HK-2 (cell line): ENCODE measurements at regions not wholly inside any gene's neighbourhood (a gene's known extent, or its start where the extent isn't known, plus 50 kb on each side); places are given as distances from the start of the nearest gene placed in this dataset.

ENCODE experiments used
- DNase-seq: peaks from one replicate; pipeline ENCODE4 v3.0.0-alpha.2; 2018; ENCODE audit not compliant: unreplicated experiment

DNA sequence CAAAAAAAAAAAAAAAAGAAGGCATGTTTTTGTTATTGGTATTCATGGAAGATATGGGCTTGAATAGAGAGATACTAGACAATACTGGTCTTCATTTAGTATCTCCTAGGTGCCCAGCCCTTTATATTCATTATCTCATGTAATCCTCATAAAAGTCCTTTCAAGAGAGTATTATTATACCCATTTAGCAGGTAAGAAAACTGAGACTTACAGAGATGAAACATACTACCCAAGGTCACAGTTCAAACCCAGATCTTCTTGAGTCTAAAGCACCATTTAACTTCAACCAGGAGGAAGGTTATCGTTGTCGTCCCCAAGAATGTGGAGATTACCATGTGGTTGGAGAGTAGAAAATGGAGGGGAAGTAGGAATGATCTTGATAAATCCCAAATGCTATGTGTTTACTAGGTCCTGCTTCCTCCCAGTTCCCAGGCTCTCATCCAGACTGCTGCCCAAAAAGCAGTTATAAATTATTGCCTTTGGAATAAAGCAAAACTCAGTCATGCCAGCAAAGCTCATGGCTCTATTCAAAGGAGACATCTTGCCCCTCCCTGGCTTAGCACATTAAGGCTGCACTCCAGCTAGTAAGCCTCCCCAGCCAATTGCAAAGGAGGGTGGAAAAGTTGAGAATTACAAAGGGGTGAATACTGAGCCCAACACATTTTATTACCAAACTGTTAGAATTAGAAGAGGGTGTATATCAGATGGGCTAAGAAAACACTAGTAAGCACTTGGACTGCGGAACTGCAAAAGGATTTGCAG, 163.9 kb downstream of the PIK3R1 start:
- no peak for DNase-seq

DNA sequence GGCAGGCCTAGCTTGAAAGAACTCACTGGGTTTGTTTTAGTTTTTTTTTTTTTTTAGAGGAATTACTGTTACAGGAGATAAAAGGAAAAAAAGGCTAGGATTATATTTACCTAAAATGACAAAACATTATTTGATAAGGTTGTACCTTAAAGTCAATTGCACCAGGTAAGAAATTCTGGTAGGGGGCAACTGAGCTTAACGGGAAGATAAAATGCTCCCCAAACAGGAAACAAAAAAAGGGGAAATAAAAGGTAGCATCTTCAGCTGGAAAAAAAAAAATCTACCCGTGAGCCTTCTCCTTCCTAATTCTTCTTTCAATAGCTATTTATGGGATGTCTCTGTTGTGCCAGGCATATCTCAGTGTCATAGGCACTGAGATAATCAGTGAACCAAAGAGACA, 164.5 kb downstream of the PIK3R1 start:
- DNase-seq, result no peak

GRCh38 chr5:68381060-68381459, 165.5 kb downstream of the PIK3R1 start:
- no peak for DNase-seq

GRCh38 chr5:68381909-68382308, 166.4 kb downstream of the PIK3R1 start:
- DNase-seq, result no peak

DNA sequence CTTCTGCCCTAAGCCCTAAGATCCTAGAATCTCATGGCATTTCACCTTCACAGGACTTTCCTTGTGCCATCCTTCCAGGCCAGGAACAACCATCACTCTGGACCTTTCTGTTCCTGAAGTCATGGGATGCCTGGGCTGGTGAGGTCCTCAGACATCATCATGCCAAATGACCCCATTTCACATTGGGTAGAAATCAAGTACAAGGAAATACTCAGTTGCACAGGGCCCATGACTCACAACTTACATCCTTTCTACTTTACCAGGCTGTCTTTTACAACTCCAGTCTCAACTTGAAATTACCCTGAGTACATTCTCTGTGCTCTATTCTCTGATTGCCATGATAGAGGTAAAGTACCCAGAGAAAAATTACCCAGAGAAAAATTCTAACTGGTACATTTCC, 167.1 kb downstream of the PIK3R1 start:
- no peak for DNase-seq

DNA sequence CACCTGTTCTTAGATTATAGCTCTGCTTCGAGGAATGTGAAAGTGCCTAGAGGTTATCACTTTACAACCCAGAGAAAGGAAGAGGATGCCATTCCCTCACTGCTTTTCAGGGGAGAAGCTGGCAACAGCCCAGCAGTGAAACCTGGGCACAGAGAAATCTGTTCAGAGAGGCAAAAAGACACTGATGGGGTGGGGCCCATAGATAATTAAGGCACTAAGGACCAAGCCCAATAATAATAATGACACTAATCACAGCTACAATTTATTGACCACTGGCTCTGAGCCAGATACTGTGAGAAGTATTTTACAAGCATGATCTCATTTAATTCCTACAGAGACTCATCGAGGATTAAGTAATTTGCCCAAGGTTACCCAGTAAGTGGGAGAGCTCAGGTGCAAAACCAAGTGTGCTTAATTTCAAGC, 168.3 kb downstream of the PIK3R1 start:
- no peak for DNase-seq

GRCh38 chr5:68384936-68385594, 169.5 kb downstream of the PIK3R1 start:
- no peak for DNase-seq

- DNase-seq, result no peak
Measured at GRCh38 chr5:68385936-68386335, 170.4 kb downstream of the PIK3R1 start.

- no peak for DNase-seq
Measured at GRCh38 chr5:68387074-68387796, 171.7 kb downstream of the PIK3R1 start.

DNA sequence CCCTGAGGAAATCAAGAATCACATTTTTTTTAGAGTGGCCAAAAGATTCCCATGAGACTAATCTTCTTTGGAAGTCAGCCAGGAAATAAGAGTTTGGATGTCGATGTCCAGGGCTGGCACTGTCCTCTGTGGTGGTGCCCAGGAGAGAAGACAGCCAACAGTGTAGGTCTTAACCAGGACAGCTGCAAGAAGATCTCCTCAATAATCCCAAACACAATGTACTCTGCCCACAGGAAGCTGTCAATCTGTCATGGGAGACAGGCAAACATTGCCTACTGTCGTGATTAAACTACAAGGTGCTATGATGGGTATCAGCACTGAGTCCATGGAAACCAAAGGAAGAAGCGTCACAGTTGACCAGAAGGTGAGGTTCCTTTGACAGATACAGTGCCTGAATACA, 174.1 kb downstream of the PIK3R1 start:
- no peak for DNase-seq

- no peak for DNase-seq
Measured at GRCh38 chr5:68392617-68393016, 177.1 kb downstream of the PIK3R1 start.

GRCh38 chr5:68395302-68395701, 179.7 kb downstream of the PIK3R1 start:
- DNase-seq, result no peak

GRCh38 chr5:68395926-68396511, 180.5 kb downstream of the PIK3R1 start:
- DNase-seq, result peak; percentile 67

- peak; percentile 67 for DNase-seq
Measured at GRCh38 chr5:68396722-68397121, 181.2 kb downstream of the PIK3R1 start.

DNA sequence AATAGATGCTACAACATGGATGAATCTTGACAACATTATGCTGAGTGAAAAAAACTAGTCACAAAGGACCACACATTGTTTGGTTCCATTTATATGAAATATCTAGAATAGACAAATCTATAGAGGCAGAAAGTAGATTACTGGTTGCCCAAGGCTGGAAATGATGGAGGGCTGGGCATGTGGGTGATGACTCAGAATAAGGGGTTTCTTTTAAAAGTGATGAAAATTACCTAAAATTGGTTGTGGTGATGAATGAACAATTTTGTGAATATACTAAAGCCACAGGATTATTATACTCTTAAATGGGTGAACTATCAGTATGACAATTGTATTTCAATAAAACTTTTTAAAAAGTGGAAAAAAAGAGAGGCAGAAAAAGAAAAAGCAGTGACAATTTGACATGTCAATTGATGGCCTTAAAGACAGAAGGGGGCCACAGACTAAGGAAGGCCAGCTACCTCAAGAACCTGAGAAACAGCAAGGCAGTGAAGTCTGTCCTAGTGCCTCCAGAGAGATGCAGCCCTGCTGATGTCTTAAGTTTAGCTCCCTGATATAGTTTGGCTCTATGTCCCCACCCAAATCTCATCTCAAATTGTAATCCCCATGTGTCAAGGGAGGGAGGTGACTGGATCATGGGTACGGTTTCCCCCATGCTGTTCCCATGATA, 182.7 kb downstream of the PIK3R1 start:
- no peak for DNase-seq

DNA sequence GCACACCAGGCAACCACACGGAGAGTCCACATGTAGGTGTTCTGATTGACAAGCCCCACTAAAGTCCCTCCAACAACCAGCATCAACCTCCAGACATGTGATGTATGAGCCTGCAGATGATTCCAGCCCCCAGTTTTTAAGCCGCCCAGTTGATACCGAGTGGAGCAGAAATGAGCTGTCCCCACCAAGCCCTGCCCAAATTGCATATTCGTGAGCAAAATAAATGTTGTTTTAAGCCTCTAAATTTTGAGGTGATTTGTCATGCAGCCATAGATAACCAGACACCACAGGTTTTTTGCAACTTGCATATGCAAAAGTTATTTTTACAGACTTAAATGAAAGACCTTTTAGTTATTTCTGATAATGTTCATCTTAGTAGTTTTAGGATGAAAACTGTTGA, 187.7 kb downstream of the PIK3R1 start:
- no peak for DNase-seq

- DNase-seq, result no peak
Measured at GRCh38 chr5:68404246-68404645, 188.7 kb downstream of the PIK3R1 start.

GRCh38 chr5:68405026-68405684, 189.6 kb downstream of the PIK3R1 start:
- DNase-seq, result no peak

DNA sequence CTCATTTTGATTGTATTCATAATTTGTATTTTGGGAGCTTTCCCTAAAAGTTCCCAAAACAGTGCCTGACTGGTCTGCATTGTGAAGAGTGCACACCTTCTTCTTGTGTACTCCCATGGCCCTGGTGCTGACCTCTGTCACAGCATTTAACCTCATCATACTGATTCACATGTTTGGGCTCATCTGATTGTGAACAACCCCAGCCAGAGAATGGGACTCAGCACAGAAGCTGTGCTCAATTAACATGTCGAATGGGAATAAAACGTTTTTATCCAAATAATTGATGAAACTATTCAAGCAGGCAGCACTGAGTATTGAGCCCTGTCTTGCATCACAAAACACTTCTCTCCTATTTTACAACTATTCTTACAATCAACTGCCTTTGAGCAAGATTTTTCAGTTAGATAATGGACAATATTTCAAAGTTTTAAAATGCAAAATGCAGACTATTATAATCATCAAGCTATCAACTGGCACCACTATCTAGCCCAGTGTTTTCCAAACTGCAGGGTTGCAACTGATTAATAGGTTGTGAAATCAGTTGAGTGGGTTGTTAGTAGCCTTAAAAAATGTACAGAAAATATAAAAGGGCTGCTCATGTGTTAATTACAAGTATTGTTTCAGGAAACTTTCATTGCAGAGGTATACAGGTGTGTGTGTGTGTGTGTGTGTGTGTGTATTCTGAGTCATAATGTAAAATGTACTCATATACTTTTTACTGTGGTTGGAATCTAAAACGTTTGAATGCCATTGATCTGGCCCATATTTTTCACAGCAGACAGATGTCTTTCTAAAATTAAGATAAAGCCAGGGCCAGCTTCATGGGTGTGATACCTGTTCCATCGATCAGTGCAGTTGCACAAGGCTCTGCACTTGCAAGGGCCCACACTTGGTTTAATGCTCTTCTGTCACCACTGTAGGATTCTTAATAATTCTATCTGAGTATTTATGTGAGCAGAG, 190.5 kb downstream of the PIK3R1 start:
- no peak for DNase-seq

- DNase-seq, result no peak
Measured at GRCh38 chr5:68406767-68407241, 191.2 kb downstream of the PIK3R1 start.
